Hepatocyte (in vitro differentiated cells): ENCODE measurements at regions not wholly inside any gene's neighbourhood (a gene's known extent, or its start where the extent isn't known, plus 50 kb on each side); places are given as distances from the start of the nearest gene placed in this dataset.

Experiments
- EZH2 ChIP-seq: fragments of 200-600 bp; sonication (generic); IDR thresholded peaks from 2 replicates; pipeline ENCODE4 v1.6.1; 2016; ENCODE audit warnings: antibody characterized with exemption, mild to moderate bottlenecking, borderline replicate concordance
- TF ChIP-seq, protein P1 (sequence below): fragments of 200-600 bp; sonication (generic); IDR thresholded peaks from 2 replicates; pipeline ENCODE4 v1.5.1; 2016; ENCODE audit warnings: antibody characterized with exemption, mild to moderate bottlenecking; ENCODE audit not compliant: poor library complexity

DNA sequence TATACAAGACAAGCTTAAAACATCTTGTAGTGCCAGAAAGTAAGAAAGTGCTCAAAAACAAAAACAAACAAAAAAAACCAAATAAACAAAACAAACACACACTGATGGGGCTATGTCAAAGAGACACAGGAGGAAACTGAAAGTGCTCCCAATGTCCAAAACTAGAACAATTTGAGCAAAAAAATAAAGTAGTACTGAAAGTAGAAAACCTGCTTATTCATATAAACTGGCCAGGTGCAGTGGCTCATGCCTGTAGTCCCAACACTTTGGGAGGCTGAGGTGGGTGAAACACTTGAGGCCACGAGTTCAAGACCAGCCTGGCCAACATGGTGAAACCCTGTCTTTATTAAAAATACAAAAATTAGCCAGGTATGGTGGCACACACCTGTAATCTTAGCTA, 129.9 kb downstream of the GLUL start:
- TF ChIP-seq, protein P1, sequence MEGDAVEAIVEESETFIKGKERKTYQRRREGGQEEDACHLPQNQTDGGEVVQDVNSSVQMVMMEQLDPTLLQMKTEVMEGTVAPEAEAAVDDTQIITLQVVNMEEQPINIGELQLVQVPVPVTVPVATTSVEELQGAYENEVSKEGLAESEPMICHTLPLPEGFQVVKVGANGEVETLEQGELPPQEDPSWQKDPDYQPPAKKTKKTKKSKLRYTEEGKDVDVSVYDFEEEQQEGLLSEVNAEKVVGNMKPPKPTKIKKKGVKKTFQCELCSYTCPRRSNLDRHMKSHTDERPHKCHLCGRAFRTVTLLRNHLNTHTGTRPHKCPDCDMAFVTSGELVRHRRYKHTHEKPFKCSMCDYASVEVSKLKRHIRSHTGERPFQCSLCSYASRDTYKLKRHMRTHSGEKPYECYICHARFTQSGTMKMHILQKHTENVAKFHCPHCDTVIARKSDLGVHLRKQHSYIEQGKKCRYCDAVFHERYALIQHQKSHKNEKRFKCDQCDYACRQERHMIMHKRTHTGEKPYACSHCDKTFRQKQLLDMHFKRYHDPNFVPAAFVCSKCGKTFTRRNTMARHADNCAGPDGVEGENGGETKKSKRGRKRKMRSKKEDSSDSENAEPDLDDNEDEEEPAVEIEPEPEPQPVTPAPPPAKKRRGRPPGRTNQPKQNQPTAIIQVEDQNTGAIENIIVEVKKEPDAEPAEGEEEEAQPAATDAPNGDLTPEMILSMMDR = no peak
- no peak for TF ChIP-seq EZH2
